ENCODE measurements at regions not wholly inside any gene's neighbourhood (a gene's known extent, or its start where the extent isn't known, plus 50 kb on each side); places are given as distances from the start of the nearest gene placed in this dataset.

DNA sequence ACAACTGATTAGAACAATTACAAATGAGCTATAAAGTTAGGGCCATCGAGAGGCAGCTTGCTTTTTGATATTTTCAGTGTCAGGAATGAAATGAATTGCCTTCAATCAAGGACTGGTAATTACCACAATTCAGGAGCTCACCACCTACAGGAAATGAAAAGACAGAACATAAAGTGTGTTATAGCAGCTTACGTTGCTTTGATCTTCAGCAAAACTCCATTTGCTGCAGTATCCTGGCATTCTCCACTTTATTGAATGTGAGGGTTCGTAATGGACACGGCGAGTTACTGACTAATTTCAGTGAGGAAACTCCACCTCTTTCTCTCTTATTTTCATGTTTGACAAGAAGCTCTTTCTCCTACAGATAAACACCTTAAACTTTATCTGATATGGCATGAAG, 440.0 kb upstream of the HSF2 start:
- no peak for TF ChIP-seq ZNF366 (tag by site-specific recombination; conservative IDR thresholded peaks at IDR 0.05)
- TF ChIP-seq, protein P1, sequence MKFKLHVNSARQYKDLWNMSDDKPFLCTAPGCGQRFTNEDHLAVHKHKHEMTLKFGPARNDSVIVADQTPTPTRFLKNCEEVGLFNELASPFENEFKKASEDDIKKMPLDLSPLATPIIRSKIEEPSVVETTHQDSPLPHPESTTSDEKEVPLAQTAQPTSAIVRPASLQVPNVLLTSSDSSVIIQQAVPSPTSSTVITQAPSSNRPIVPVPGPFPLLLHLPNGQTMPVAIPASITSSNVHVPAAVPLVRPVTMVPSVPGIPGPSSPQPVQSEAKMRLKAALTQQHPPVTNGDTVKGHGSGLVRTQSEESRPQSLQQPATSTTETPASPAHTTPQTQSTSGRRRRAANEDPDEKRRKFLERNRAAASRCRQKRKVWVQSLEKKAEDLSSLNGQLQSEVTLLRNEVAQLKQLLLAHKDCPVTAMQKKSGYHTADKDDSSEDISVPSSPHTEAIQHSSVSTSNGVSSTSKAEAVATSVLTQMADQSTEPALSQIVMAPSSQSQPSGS (tag by site-specific recombination; IDR thresholded peaks at IDR 0.05; ENCODE audit: low read depth): no peak
- TF ChIP-seq, protein P2, sequence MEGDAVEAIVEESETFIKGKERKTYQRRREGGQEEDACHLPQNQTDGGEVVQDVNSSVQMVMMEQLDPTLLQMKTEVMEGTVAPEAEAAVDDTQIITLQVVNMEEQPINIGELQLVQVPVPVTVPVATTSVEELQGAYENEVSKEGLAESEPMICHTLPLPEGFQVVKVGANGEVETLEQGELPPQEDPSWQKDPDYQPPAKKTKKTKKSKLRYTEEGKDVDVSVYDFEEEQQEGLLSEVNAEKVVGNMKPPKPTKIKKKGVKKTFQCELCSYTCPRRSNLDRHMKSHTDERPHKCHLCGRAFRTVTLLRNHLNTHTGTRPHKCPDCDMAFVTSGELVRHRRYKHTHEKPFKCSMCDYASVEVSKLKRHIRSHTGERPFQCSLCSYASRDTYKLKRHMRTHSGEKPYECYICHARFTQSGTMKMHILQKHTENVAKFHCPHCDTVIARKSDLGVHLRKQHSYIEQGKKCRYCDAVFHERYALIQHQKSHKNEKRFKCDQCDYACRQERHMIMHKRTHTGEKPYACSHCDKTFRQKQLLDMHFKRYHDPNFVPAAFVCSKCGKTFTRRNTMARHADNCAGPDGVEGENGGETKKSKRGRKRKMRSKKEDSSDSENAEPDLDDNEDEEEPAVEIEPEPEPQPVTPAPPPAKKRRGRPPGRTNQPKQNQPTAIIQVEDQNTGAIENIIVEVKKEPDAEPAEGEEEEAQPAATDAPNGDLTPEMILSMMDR (tag by site-specific recombination; IDR thresholded peaks at IDR 0.05): no peak
- TF ChIP-seq, protein P3, sequence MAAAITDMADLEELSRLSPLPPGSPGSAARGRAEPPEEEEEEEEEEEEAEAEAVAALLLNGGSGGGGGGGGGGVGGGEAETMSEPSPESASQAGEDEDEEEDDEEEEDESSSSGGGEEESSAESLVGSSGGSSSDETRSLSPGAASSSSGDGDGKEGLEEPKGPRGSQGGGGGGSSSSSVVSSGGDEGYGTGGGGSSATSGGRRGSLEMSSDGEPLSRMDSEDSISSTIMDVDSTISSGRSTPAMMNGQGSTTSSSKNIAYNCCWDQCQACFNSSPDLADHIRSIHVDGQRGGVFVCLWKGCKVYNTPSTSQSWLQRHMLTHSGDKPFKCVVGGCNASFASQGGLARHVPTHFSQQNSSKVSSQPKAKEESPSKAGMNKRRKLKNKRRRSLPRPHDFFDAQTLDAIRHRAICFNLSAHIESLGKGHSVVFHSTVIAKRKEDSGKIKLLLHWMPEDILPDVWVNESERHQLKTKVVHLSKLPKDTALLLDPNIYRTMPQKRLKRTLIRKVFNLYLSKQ (tag by site-specific recombination; IDR thresholded peaks at IDR 0.05; ENCODE audit: borderline replicate concordance): no peak
- TF ChIP-seq, protein P4, sequence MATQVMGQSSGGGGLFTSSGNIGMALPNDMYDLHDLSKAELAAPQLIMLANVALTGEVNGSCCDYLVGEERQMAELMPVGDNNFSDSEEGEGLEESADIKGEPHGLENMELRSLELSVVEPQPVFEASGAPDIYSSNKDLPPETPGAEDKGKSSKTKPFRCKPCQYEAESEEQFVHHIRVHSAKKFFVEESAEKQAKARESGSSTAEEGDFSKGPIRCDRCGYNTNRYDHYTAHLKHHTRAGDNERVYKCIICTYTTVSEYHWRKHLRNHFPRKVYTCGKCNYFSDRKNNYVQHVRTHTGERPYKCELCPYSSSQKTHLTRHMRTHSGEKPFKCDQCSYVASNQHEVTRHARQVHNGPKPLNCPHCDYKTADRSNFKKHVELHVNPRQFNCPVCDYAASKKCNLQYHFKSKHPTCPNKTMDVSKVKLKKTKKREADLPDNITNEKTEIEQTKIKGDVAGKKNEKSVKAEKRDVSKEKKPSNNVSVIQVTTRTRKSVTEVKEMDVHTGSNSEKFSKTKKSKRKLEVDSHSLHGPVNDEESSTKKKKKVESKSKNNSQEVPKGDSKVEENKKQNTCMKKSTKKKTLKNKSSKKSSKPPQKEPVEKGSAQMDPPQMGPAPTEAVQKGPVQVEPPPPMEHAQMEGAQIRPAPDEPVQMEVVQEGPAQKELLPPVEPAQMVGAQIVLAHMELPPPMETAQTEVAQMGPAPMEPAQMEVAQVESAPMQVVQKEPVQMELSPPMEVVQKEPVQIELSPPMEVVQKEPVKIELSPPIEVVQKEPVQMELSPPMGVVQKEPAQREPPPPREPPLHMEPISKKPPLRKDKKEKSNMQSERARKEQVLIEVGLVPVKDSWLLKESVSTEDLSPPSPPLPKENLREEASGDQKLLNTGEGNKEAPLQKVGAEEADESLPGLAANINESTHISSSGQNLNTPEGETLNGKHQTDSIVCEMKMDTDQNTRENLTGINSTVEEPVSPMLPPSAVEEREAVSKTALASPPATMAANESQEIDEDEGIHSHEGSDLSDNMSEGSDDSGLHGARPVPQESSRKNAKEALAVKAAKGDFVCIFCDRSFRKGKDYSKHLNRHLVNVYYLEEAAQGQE (tag by site-specific recombination; IDR thresholded peaks at IDR 0.05): no peak
- no peak for TF ChIP-seq ZNF48 (tag by site-specific recombination; IDR thresholded peaks at IDR 0.05)
- TF ChIP-seq, protein P5, sequence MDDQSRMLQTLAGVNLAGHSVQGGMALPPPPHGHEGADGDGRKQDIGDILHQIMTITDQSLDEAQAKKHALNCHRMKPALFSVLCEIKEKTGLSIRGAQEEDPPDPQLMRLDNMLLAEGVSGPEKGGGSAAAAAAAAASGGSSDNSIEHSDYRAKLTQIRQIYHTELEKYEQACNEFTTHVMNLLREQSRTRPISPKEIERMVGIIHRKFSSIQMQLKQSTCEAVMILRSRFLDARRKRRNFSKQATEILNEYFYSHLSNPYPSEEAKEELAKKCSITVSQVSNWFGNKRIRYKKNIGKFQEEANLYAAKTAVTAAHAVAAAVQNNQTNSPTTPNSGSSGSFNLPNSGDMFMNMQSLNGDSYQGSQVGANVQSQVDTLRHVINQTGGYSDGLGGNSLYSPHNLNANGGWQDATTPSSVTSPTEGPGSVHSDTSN (CRISPR knock-in tag; IDR thresholded peaks at IDR 0.05): no peak
- TF ChIP-seq, protein P6, sequence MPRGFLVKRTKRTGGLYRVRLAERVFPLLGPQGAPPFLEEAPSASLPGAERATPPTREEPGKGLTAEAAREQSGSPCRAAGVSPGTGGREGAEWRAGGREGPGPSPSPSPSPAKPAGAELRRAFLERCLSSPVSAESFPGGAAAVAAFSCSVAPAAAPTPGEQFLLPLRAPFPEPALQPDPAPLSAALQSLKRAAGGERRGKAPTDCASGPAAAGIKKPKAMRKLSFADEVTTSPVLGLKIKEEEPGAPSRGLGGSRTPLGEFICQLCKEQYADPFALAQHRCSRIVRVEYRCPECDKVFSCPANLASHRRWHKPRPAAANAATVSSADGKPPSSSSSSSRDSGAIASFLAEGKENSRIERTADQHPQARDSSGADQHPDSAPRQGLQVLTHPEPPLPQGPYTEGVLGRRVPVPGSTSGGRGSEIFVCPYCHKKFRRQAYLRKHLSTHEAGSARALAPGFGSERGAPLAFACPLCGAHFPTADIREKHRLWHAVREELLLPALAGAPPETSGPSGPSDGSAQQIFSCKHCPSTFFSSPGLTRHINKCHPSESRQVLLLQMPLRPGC (tag by site-specific recombination; IDR thresholded peaks at IDR 0.05): no peak
- no peak for TF ChIP-seq SP3 (tag by site-specific recombination; IDR thresholded peaks at IDR 0.05)
- TF ChIP-seq EGR2 (tag by site-specific recombination; IDR thresholded peaks at IDR 0.05; ENCODE audit: low read depth): no peak
- TF ChIP-seq, protein P7, sequence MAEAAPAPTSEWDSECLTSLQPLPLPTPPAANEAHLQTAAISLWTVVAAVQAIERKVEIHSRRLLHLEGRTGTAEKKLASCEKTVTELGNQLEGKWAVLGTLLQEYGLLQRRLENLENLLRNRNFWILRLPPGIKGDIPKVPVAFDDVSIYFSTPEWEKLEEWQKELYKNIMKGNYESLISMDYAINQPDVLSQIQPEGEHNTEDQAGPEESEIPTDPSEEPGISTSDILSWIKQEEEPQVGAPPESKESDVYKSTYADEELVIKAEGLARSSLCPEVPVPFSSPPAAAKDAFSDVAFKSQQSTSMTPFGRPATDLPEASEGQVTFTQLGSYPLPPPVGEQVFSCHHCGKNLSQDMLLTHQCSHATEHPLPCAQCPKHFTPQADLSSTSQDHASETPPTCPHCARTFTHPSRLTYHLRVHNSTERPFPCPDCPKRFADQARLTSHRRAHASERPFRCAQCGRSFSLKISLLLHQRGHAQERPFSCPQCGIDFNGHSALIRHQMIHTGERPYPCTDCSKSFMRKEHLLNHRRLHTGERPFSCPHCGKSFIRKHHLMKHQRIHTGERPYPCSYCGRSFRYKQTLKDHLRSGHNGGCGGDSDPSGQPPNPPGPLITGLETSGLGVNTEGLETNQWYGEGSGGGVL (tag by site-specific recombination; IDR thresholded peaks at IDR 0.05): no peak
- no peak for TF ChIP-seq ZNF707 (tag by site-specific recombination; IDR thresholded peaks at IDR 0.05)
- no peak for TF ChIP-seq ZNF837 (tag by site-specific recombination; IDR thresholded peaks at IDR 0.05)
- no peak for TF ChIP-seq SETDB1 (IDR thresholded peaks at IDR 0.05; ENCODE audit: insufficient read length, low read length)
